ENCODE measurements at regions not wholly inside any gene's neighbourhood (a gene's known extent, or its start where the extent isn't known, plus 50 kb on each side); places are given as distances from the start of the nearest gene placed in this dataset.

DNA sequence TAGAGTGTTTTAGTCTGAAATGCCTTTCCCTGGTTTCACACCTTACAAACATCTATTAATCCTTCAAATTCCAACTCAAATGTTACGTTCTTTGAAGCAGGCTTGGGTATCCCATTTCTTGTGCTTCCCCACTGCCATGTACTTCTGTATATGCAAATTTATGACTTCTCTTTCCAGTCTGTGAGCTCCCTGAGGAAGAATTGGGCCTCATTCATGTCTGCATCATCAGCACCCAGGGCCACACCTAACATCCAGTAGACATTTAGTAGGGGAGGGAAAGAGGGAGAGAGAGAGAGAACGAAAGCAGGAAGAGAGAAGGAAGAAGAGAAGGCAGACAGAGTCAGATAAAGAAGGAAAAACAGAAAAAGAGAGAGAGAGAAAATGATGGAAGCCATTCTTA is 53.3 kb upstream of the KY start:
- Histone ChIP-seq H3K4me3 (ENCODE audit: control insufficient read depth in 1 of 2, extremely low read depth in 1 of 2, low read length in 1 of 2) (no peak overlapping the region), H3K27me3 (replicated peaks in 1 of 2; ENCODE audit: control insufficient read depth in 2 of 2, extremely low read depth in 1 of 2, insufficient read depth in 2 of 2, low read length in 1 of 2) (peaks cover 0 to 2% of the 10 kb centered on the region in 2 experiments), H3K9me3 (no peaks in the 10 kb centered on the region), H3K4me1 (ENCODE audit: control insufficient read depth in 1 of 2, extremely low read depth in 1 of 2, insufficient read depth in 2 of 2, low read length in 2 of 2) (no peaks in the 10 kb centered on the region), H3K27ac (ENCODE audit: low read length) (no peak overlapping the region), H3K36me3 (ENCODE audit: control insufficient read depth in 2 of 2, extremely low read depth in 1 of 2, insufficient read depth in 1 of 2, low read length in 1 of 2) (no peaks in the 10 kb centered on the region)
- Mint-ChIP-seq H3K9me3 (no peaks in the 10 kb centered on the region), H3K27ac (no peak overlapping the region), H3K27me3 (peaks cover 2 to 8% of the 10 kb centered on the region in 2 donors), H3K4me1 (no peaks in the 10 kb centered on the region), H3K36me3 (no peaks in the 10 kb centered on the region), H3K4me3 (no peak overlapping the region)
- DNase-seq (no peak), ATAC-seq (replicated peaks in 1 of 4) (no peak)
- CTCF ChIA-PET = no interaction called here
- POLR2A ChIA-PET = no interaction called here
- WGBS (ENCODE audit: insufficient coverage) = no CpG with 5 or more reads among the region's 2 CpGs

DNA sequence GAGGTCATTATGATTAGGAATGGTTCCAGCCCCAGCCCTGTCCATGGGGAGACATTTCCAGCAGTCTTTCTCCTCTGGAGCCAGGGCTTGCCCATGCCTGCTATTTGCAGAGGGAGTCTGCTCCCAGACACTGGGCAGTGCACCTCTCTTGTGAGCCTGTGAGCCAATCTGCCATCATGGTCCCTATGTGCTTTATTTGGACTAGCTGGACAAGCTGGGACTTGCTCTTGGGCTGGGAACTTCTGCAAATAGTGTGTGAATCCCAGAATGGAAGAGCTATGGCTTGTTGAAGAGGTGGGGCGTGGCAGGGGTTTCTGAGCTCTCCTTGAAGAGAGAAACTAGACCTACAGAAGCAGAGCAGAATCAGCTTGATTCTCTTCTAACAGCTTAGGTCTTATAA is 53.7 kb upstream of the KY start:
- CTCF ChIA-PET = no interaction called here
- no peaks in the 10 kb centered on the region for H3K9me3 Mint-ChIP-seq
- no CpG with 5 or more reads among the region's 1 CpG for WGBS (ENCODE audit: insufficient coverage)
- no peaks in the 10 kb centered on the region for H3K4me1 Mint-ChIP-seq
- Histone ChIP-seq H3K36me3 (ENCODE audit: control insufficient read depth in 2 of 2, extremely low read depth in 1 of 2, insufficient read depth in 1 of 2, low read length in 1 of 2) (no peaks in the 10 kb centered on the region), H3K4me1 (ENCODE audit: control insufficient read depth in 1 of 2, extremely low read depth in 1 of 2, insufficient read depth in 2 of 2, low read length in 2 of 2) (no peaks in the 10 kb centered on the region), H3K4me3 (ENCODE audit: control insufficient read depth in 1 of 2, extremely low read depth in 1 of 2, low read length in 1 of 2) (no peak overlapping the region), H3K27ac (ENCODE audit: low read length) (no peak overlapping the region), H3K27me3 (replicated peaks in 1 of 2; ENCODE audit: control insufficient read depth in 2 of 2, extremely low read depth in 1 of 2, insufficient read depth in 2 of 2, low read length in 1 of 2) (no peaks in the 10 kb centered on the region), H3K9me3 (no peaks in the 10 kb centered on the region)
- DNase-seq (no peak), ATAC-seq (replicated peaks in 1 of 4) (no peak)
- POLR2A ChIA-PET = no interaction called here
- no peak overlapping the region for H3K4me3 Mint-ChIP-seq
- H3K36me3 Mint-ChIP-seq = no peaks in the 10 kb centered on the region
- no peak overlapping the region for H3K27ac Mint-ChIP-seq
- peaks cover 2 to 6% of the 10 kb centered on the region in 2 donors for H3K27me3 Mint-ChIP-seq

- CTCF ChIA-PET = no interaction called here
Measured at GRCh38 chr3:134707908-134708597, 57.2 kb upstream of the KY start.

GRCh38 chr3:134708671-134709070 is 57.8 kb upstream of the KY start:
- 100% methylated on average over 2 of the region's 2 CpGs for WGBS (ENCODE audit: insufficient coverage)

More at GRCh38 chr3:134707908-134708597, 57.2 kb upstream of the KY start:
- Histone ChIP-seq H3K36me3 (ENCODE audit: control insufficient read depth in 2 of 2, extremely low read depth in 1 of 2, insufficient read depth in 1 of 2, low read length in 1 of 2) (no peaks in the 10 kb centered on the region), H3K4me3 (ENCODE audit: control insufficient read depth in 1 of 2, extremely low read depth in 1 of 2, low read length in 1 of 2) (no peak overlapping the region), H3K27me3 (replicated peaks in 1 of 2; ENCODE audit: control insufficient read depth in 2 of 2, extremely low read depth in 1 of 2, insufficient read depth in 2 of 2, low read length in 1 of 2) (no peaks in the 10 kb centered on the region), H3K4me1 (ENCODE audit: control insufficient read depth in 1 of 2, extremely low read depth in 1 of 2, insufficient read depth in 2 of 2, low read length in 2 of 2) (no peaks in the 10 kb centered on the region), H3K27ac (ENCODE audit: low read length) (no peak overlapping the region), H3K9me3 (no peaks in the 10 kb centered on the region)
- WGBS (ENCODE audit: insufficient coverage) = 60% methylated on average over 1 of the region's 2 CpGs
- ATAC-seq (replicated peaks in 1 of 4) = no peak
- POLR2A ChIA-PET = no interaction called here
- H3K4me1 Mint-ChIP-seq = no peaks in the 10 kb centered on the region
- H3K27me3 Mint-ChIP-seq = peaks cover 0 to 4% of the 10 kb centered on the region in 2 donors
- H3K36me3 Mint-ChIP-seq = no peaks in the 10 kb centered on the region
- no peak overlapping the region for H3K4me3 Mint-ChIP-seq
- DNase-seq = no peak
- no peaks in the 10 kb centered on the region for H3K9me3 Mint-ChIP-seq
- no peak overlapping the region for H3K27ac Mint-ChIP-seq

GRCh38 chr3:134709076-134709475 is 58.3 kb upstream of the KY start:
- no peak overlapping the region for H3K4me3 Mint-ChIP-seq
- H3K36me3 ChIP-seq (ENCODE audit: control insufficient read depth in 2 of 2, extremely low read depth in 1 of 2, insufficient read depth in 1 of 2, low read length in 1 of 2) = no peaks in the 10 kb centered on the region
- ChIA-PET CTCF (no interaction called here), POLR2A (no interaction called here)
- H3K27me3 ChIP-seq (replicated peaks in 1 of 2; ENCODE audit: control insufficient read depth in 2 of 2, extremely low read depth in 1 of 2, insufficient read depth in 2 of 2, low read length in 1 of 2) = no peaks in the 10 kb centered on the region
- H3K27ac ChIP-seq (ENCODE audit: low read length) = no peak overlapping the region
- no peaks in the 10 kb centered on the region for H3K9me3 ChIP-seq
- no peaks in the 10 kb centered on the region for H3K4me1 ChIP-seq (ENCODE audit: control insufficient read depth in 1 of 2, extremely low read depth in 1 of 2, insufficient read depth in 2 of 2, low read length in 2 of 2)
- H3K9me3 Mint-ChIP-seq = no peaks in the 10 kb centered on the region
- WGBS (ENCODE audit: insufficient coverage) = 20% methylated on average over 1 of the region's 2 CpGs
- H3K27me3 Mint-ChIP-seq = peaks cover 0 to 4% of the 10 kb centered on the region in 2 donors
- no peak for ATAC-seq (replicated peaks in 1 of 4)
- no peak for DNase-seq
- H3K36me3 Mint-ChIP-seq = no peaks in the 10 kb centered on the region
- no peaks in the 10 kb centered on the region for H3K4me1 Mint-ChIP-seq
- H3K4me3 ChIP-seq (ENCODE audit: control insufficient read depth in 1 of 2, extremely low read depth in 1 of 2, low read length in 1 of 2) = no peak overlapping the region
- H3K27ac Mint-ChIP-seq = no peak overlapping the region

More at GRCh38 chr3:134708671-134709070, 57.8 kb upstream of the KY start:
- Mint-ChIP-seq H3K4me1 (no peaks in the 10 kb centered on the region), H3K36me3 (no peaks in the 10 kb centered on the region), H3K27me3 (peaks cover 0 to 4% of the 10 kb centered on the region in 2 donors), H3K4me3 (no peak overlapping the region), H3K9me3 (no peaks in the 10 kb centered on the region), H3K27ac (no peak overlapping the region)
- no peak for DNase-seq
- no peak overlapping the region for H3K27ac ChIP-seq (ENCODE audit: low read length)
- no peaks in the 10 kb centered on the region for H3K9me3 ChIP-seq
- ChIA-PET CTCF (no interaction called here), POLR2A (no interaction called here)
- H3K4me1 ChIP-seq (ENCODE audit: control insufficient read depth in 1 of 2, extremely low read depth in 1 of 2, insufficient read depth in 2 of 2, low read length in 2 of 2) = no peaks in the 10 kb centered on the region
- no peak overlapping the region for H3K4me3 ChIP-seq (ENCODE audit: control insufficient read depth in 1 of 2, extremely low read depth in 1 of 2, low read length in 1 of 2)
- no peaks in the 10 kb centered on the region for H3K27me3 ChIP-seq (replicated peaks in 1 of 2; ENCODE audit: control insufficient read depth in 2 of 2, extremely low read depth in 1 of 2, insufficient read depth in 2 of 2, low read length in 1 of 2)
- ATAC-seq (replicated peaks in 1 of 4) = no peak
- H3K36me3 ChIP-seq (ENCODE audit: control insufficient read depth in 2 of 2, extremely low read depth in 1 of 2, insufficient read depth in 1 of 2, low read length in 1 of 2) = no peaks in the 10 kb centered on the region

DNA sequence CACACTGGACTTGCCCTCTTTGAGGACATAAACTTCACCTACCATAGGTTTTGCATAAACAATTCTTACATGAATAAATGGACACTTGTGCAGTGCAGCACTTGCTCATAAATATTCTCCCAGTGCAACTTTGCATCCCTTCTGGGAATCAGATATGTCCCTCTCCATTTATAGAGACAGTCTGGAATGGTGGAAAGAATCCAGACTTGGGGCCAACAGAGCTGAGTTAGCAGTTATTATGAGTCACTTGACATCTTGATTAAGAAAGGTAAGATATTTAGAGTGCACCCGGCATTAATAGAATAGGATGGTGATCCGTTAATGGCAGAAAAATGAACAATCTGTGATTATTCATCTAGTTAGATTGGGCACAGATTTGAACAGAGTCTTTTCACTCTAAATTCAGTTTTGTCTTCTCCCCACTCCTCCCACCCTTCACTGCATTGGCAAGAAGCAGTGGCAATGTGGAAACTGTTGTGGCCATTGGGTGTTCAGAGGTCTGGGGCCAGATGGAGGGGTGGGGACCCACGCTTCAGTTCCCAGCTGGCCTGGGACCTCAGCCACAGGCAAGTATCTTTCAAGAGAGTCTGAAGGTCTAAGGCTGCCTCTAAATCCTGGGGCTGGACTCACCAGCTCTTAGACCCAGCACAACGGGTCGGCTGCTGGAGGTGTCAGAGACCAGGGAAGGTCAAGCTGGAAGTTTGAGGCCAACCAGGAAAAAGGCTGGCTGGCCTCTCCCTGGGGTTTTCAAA is 58.9 kb upstream of the KY start:
- H3K4me3 ChIP-seq (ENCODE audit: control insufficient read depth in 1 of 2, extremely low read depth in 1 of 2, low read length in 1 of 2) = no peak overlapping the region
- 78% methylated on average over 3 of the region's 5 CpGs for WGBS (ENCODE audit: insufficient coverage)
- H3K27ac Mint-ChIP-seq = no peak overlapping the region
- ChIA-PET CTCF (no interaction called here), POLR2A (no interaction called here)
- peaks cover 0 to 5% of the 10 kb centered on the region in 2 donors for H3K27me3 Mint-ChIP-seq
- no peak overlapping the region for H3K4me3 Mint-ChIP-seq
- no peaks in the 10 kb centered on the region for H3K4me1 Mint-ChIP-seq
- no peaks in the 10 kb centered on the region for H3K4me1 ChIP-seq (ENCODE audit: control insufficient read depth in 1 of 2, extremely low read depth in 1 of 2, insufficient read depth in 2 of 2, low read length in 2 of 2)
- no peaks in the 10 kb centered on the region for H3K36me3 Mint-ChIP-seq
- H3K27me3 ChIP-seq (replicated peaks in 1 of 2; ENCODE audit: control insufficient read depth in 2 of 2, extremely low read depth in 1 of 2, insufficient read depth in 2 of 2, low read length in 1 of 2) = peaks cover 0 to under 1% of the 10 kb centered on the region in 2 experiments
- ATAC-seq (replicated peaks in 1 of 4) = no peak
- no peaks in the 10 kb centered on the region for H3K36me3 ChIP-seq (ENCODE audit: control insufficient read depth in 2 of 2, extremely low read depth in 1 of 2, insufficient read depth in 1 of 2, low read length in 1 of 2)
- H3K9me3 Mint-ChIP-seq = no peaks in the 10 kb centered on the region
- H3K27ac ChIP-seq (ENCODE audit: low read length) = no peak overlapping the region
- H3K9me3 ChIP-seq = no peaks in the 10 kb centered on the region
- DNase-seq = no peak
